ENCODE measurements at regions not wholly inside any gene's neighbourhood (a gene's known extent, or its start where the extent isn't known, plus 50 kb on each side); places are given as distances from the start of the nearest gene placed in this dataset.

DNA sequence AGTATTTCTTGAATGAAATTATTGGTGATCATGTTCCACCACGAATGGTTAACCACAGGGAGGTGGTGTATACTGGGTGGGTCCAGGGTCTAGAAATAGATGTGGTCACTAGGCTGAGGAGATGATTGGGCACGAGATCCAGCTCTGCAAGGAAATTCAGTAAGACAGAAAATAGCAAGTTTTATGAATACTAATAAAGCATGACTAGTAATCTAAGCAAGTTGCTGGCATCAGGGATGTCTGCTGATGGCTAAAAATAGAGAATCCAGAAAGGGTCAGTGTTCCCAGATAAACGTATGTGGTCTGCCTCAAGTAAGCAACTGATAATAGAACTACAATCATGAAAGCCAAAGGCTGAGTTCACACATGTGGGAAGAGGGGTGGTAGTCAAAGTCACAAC lies 108.3 kb upstream of the FRMD4B start:
- TF ChIP-seq ZNF423 (CRISPR knock-in tag; IDR thresholded peaks at IDR 0.05), result no peak
- TF ChIP-seq, protein P1, sequence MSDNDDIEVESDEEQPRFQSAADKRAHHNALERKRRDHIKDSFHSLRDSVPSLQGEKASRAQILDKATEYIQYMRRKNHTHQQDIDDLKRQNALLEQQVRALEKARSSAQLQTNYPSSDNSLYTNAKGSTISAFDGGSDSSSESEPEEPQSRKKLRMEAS (CRISPR knock-in tag; IDR thresholded peaks at IDR 0.05), result no peak
- TF ChIP-seq, protein P2, sequence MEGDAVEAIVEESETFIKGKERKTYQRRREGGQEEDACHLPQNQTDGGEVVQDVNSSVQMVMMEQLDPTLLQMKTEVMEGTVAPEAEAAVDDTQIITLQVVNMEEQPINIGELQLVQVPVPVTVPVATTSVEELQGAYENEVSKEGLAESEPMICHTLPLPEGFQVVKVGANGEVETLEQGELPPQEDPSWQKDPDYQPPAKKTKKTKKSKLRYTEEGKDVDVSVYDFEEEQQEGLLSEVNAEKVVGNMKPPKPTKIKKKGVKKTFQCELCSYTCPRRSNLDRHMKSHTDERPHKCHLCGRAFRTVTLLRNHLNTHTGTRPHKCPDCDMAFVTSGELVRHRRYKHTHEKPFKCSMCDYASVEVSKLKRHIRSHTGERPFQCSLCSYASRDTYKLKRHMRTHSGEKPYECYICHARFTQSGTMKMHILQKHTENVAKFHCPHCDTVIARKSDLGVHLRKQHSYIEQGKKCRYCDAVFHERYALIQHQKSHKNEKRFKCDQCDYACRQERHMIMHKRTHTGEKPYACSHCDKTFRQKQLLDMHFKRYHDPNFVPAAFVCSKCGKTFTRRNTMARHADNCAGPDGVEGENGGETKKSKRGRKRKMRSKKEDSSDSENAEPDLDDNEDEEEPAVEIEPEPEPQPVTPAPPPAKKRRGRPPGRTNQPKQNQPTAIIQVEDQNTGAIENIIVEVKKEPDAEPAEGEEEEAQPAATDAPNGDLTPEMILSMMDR (IDR thresholded peaks at IDR 0.05), result no peak
- no peak for TF ChIP-seq ZNF138 (CRISPR knock-in tag; conservative IDR thresholded peaks at IDR 0.05)
- TF ChIP-seq NFE2L1 (CRISPR knock-in tag; IDR thresholded peaks at IDR 0.05), result no peak
- no peak for TF ChIP-seq ATF1 (CRISPR knock-in tag; IDR thresholded peaks at IDR 0.05)

Measured in WTC11 (cell line).